Gastrocnemius medialis (tissue), 4 donors: ENCODE measurements at regions not wholly inside any gene's neighbourhood (a gene's known extent, or its start where the extent isn't known, plus 50 kb on each side); places are given as distances from the start of the nearest gene placed in this dataset.

ENCODE experiments used
- ATAC-seq, 2 donors: fragments of 150-250 bp; one replicate each; pipeline ENCODE4 v1.9.1; 2016
- DNase-seq, 2 donors: peaks; one replicate each; pipeline ENCODE4 v3.0.0-alpha.2; 2019
- H3K27ac ChIP-seq, 4 donors: fragments of 200-600 bp; sonication (generic); 1 replicate in 1 of 4; 2 replicates in 3 of 4; pipeline ENCODE4 v1.5.1; 2016 to 2018; ENCODE audit warnings: mild to moderate bottlenecking in 2 of 4, moderate library complexity in 1 of 4
- H3K27me3 ChIP-seq, 3 donors: fragments of 200-600 bp; sonication (generic) in 2 of 3; 1 replicate in 1 of 3; 2 replicates in 2 of 3; pipeline versions ENCODE4 v1.5.1 to v1.6.0; 2016 to 2019; ENCODE audit warnings: mild to moderate bottlenecking in 1 of 3, moderate library complexity in 1 of 3
- H3K36me3 ChIP-seq, 2 donors: fragments of 200-600 bp; sonication (generic) in 1 of 2; one replicate each; pipeline ENCODE4 v1.5.1; 2017 to 2018
- H3K4me1 ChIP-seq, 2 donors: fragments of 200-600 bp; sonication (generic) in 1 of 2; one replicate each; pipeline ENCODE4 v1.5.1; 2016 to 2017; ENCODE audit warnings: mild to moderate bottlenecking in 2 of 2
- H3K4me3 ChIP-seq, 4 donors: fragments of 200-600 bp; sonication (generic) in 3 of 4; 1 replicate in 1 of 4; 2 replicates in 3 of 4; pipeline ENCODE4 v1.5.1; 2016 to 2019; ENCODE audit warnings: mild to moderate bottlenecking in 2 of 4
- H3K9me3 ChIP-seq, 3 donors: fragments of 200-600 bp; sonication (generic) in 2 of 3; 1 replicate in 1 of 3; 2 replicates in 2 of 3; pipeline ENCODE4 v1.5.1; 2016 to 2019
- POLR2A ChIP-seq, 2 donors: fragments of 450-650 bp; IDR thresholded peaks; one replicate each; pipeline ENCODE4 v1.6.1; 2017; ENCODE audit warnings: antibody characterized with exemption in 2 of 2, mild to moderate bottlenecking in 2 of 2, moderate library complexity in 2 of 2
- in situ Hi-C, 4 donors: fragments of 200-750 bp; cut with MboI; loops; one replicate each; pipeline versions ENCODE4 v1.15.0 to v1.8.0; 2017; ENCODE audit warnings: low sequenced_read_pairs in 4 of 4
- intact Hi-C: fragments of 100-400 bp; cut with DNase I; formaldehyde crosslinking; loops from one replicate; pipeline ENCODE4 v1.15.1; 2023; ENCODE audit warnings: low total_unique reads
- TF ChIP-seq, protein P1 (sequence below), 5 experiments: fragments of 450-650 bp in 3 of 5; fragments of 200-600 bp in 2 of 5; sonication (generic) in 2 of 5; IDR thresholded peaks in 4 of 5; conservative IDR thresholded peaks in 1 of 5; 1 replicate in 4 of 5; 2 replicates in 1 of 5; pipeline ENCODE4 v1.5.1; 2016 to 2019; ENCODE audit warnings: antibody characterized with exemption in 5 of 5, mild to moderate bottlenecking in 3 of 5, moderate library complexity in 3 of 5

DNA sequence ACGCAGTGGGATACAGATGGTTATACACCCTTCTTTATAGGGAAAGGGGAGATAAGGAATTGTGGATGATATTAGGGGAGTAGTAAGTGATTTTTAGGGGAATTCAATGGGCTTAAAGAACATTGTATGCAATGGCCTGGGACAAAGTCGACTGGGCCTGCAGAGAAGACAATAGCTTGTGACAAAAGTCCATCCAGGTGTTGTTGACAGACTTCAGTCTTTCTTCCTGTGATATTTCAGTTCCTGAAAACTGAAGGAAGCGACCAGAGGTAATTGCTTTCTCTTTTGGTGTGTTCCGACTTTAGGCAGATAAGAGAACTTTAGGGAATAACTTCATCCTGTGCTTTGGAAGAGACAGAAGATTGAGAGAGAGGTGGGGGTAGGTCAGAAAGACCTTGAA lies 83.1 kb upstream of the NEUROD1 start:
- H3K27me3 ChIP-seq: no peaks in the 10 kb centered on the region
- no peaks in the 10 kb centered on the region for H3K36me3 ChIP-seq
- TF ChIP-seq POLR2A (IDR thresholded peaks at IDR 0.05): no peak
- TF ChIP-seq, protein P1, sequence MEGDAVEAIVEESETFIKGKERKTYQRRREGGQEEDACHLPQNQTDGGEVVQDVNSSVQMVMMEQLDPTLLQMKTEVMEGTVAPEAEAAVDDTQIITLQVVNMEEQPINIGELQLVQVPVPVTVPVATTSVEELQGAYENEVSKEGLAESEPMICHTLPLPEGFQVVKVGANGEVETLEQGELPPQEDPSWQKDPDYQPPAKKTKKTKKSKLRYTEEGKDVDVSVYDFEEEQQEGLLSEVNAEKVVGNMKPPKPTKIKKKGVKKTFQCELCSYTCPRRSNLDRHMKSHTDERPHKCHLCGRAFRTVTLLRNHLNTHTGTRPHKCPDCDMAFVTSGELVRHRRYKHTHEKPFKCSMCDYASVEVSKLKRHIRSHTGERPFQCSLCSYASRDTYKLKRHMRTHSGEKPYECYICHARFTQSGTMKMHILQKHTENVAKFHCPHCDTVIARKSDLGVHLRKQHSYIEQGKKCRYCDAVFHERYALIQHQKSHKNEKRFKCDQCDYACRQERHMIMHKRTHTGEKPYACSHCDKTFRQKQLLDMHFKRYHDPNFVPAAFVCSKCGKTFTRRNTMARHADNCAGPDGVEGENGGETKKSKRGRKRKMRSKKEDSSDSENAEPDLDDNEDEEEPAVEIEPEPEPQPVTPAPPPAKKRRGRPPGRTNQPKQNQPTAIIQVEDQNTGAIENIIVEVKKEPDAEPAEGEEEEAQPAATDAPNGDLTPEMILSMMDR (IDR thresholded peaks at IDR 0.05 in 4 of 5, conservative IDR thresholded peaks at IDR 0.05 in 1 of 5): no peak
- intact Hi-C loops: no loop called here
- in situ Hi-C loops: loop anchor here in 1 of 4 donors (25.0 kb wide), 1 partner anchor 199 kb away; no protein-coding TSS in a partner anchor
- DNase-seq (no peak), ATAC-seq (no peak)
- no peaks in the 10 kb centered on the region for H3K4me1 ChIP-seq
- H3K27ac ChIP-seq: no peak overlapping the region
- H3K9me3 ChIP-seq: no peaks in the 10 kb centered on the region
- no peak overlapping the region for H3K4me3 ChIP-seq

- Histone ChIP-seq H3K4me1 (no peaks in the 10 kb centered on the region), H3K27me3 (no peaks in the 10 kb centered on the region), H3K36me3 (no peaks in the 10 kb centered on the region), H3K4me3 (no peak overlapping the region), H3K27ac (no peak overlapping the region), H3K9me3 (no peaks in the 10 kb centered on the region)
- DNase-seq (no peak), ATAC-seq (no peak)
- intact Hi-C loops: no loop called here
- in situ Hi-C loops: loop anchor here in 1 of 4 donors (25.0 kb wide), 1 partner anchor 198 kb away; no protein-coding TSS in a partner anchor
- TF ChIP-seq POLR2A (IDR thresholded peaks at IDR 0.05): no peak
- TF ChIP-seq, protein P1 (IDR thresholded peaks at IDR 0.05 in 4 of 5, conservative IDR thresholded peaks at IDR 0.05 in 1 of 5): no peak
Measured at GRCh38 chr2:181764095-181764963, 84.0 kb upstream of the NEUROD1 start.

DNA sequence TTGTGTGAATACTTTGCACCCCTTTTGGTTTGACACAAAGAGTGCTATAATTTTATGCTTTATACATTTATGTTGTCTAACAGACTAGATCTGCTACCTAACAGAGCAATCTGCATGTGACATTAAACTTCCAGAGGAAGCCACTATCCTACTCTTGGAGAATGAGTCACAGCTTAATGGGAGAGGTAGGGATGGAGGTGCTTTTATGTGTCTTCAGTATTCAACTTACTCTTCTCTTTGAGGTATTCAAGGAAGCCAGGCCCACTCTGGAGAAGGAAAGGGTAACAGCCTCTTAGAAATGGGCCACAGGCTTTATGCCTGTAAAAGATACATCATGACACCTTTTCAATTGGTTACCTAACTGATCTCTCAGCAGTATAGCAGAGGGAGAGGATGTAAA lies 85.8 kb upstream of the NEUROD1 start:
- Histone ChIP-seq H3K4me3 (no peak overlapping the region), H3K9me3 (no peaks in the 10 kb centered on the region), H3K36me3 (no peaks in the 10 kb centered on the region), H3K4me1 (no peaks in the 10 kb centered on the region), H3K27me3 (no peaks in the 10 kb centered on the region), H3K27ac (no peak overlapping the region)
- intact Hi-C loops (no loop called here), in situ Hi-C loops (loop anchor here in 1 of 4 donors (25.0 kb wide), 1 partner anchor 196 kb away; no protein-coding TSS in a partner anchor)
- ATAC-seq (no peak), DNase-seq (no peak)
- TF ChIP-seq, protein P1 (IDR thresholded peaks at IDR 0.05 in 4 of 5, conservative IDR thresholded peaks at IDR 0.05 in 1 of 5): no peak
- no peak for TF ChIP-seq POLR2A (IDR thresholded peaks at IDR 0.05)

DNA sequence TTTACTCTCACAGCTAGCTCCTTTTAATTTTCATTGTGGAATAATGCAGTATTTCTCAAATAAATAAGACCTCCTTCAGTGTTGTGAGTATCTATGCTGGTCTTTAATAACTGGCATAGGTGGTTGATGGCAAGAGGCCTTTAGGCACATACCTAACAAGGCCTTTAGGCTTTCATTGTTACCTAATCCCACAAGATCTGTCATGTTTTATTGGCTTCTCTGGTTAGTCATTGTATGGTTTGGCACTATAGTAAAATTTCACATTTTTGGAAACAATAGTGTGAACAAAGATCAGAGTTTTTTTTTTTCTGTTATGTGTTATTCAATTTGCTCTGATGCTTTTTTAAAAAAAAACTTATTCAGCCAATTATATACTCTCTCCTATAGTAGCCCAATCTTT lies 89.8 kb upstream of the NEUROD1 start:
- Histone ChIP-seq H3K4me1 (no peaks in the 10 kb centered on the region), H3K9me3 (no peaks in the 10 kb centered on the region), H3K27ac (no peak overlapping the region), H3K4me3 (no peak overlapping the region), H3K36me3 (no peaks in the 10 kb centered on the region), H3K27me3 (no peaks in the 10 kb centered on the region)
- intact Hi-C loops (no loop called here), in situ Hi-C loops (loop anchor here in 1 of 4 donors (25.0 kb wide), 1 partner anchor 192 kb away; no protein-coding TSS in a partner anchor)
- DNase-seq (no peak), ATAC-seq (no peak)
- TF ChIP-seq, protein P1 (IDR thresholded peaks at IDR 0.05 in 4 of 5, conservative IDR thresholded peaks at IDR 0.05 in 1 of 5): no peak
- TF ChIP-seq POLR2A (IDR thresholded peaks at IDR 0.05): no peak
